ENCODE measurements at regions not wholly inside any gene's neighbourhood (a gene's known extent, or its start where the extent isn't known, plus 50 kb on each side); places are given as distances from the start of the nearest gene placed in this dataset.
A peak's percentile ranks its signal among the peaks of the same experiment; 100 is the strongest.

GRCh38 chr1:81006502-81006901, 794.2 kb upstream of the ADGRL2 start:
- DNase-seq (ENCODE audit: low read depth in 2 of 2) = no peak

- DNase-seq (ENCODE audit: low read depth in 2 of 2) = no peak
Observed at GRCh38 chr1:81004011-81004410, 796.7 kb upstream of the ADGRL2 start.

- no peak for DNase-seq (ENCODE audit: low read depth in 2 of 2)
Observed at GRCh38 chr1:80994934-80995333, 805.8 kb upstream of the ADGRL2 start.

- DNase-seq (ENCODE audit: low read depth in 2 of 2) = no peak
Observed at GRCh38 chr1:80994038-80994437, 806.7 kb upstream of the ADGRL2 start.

- peak; percentile 36 to 44 for DNase-seq (ENCODE audit: low read depth in 2 of 2)
Observed at GRCh38 chr1:80993154-80993980, 807.4 kb upstream of the ADGRL2 start.

GRCh38 chr1:80989455-80989854, 811.3 kb upstream of the ADGRL2 start:
- peak; percentile 29 to 53 for DNase-seq (ENCODE audit: low read depth in 2 of 2)

- peak in 1 of 2 experiments; percentile 37 for DNase-seq (ENCODE audit: low read depth in 2 of 2)
Observed at GRCh38 chr1:80988926-80989325, 811.8 kb upstream of the ADGRL2 start.

GRCh38 chr1:80987824-80988223, 812.9 kb upstream of the ADGRL2 start:
- no peak for DNase-seq (ENCODE audit: low read depth in 2 of 2)

GRCh38 chr1:80987106-80987505, 813.6 kb upstream of the ADGRL2 start:
- no peak for DNase-seq (ENCODE audit: low read depth in 2 of 2)

- DNase-seq (ENCODE audit: low read depth in 2 of 2) = no peak
Observed at GRCh38 chr1:80982831-80983230, 817.9 kb upstream of the ADGRL2 start.

- DNase-seq (ENCODE audit: low read depth in 2 of 2) = no peak
Observed at GRCh38 chr1:80973101-80973500, 827.6 kb upstream of the ADGRL2 start.

- DNase-seq (ENCODE audit: low read depth in 2 of 2) = no peak
Observed at GRCh38 chr1:80966266-80966665, 834.5 kb upstream of the ADGRL2 start.

GRCh38 chr1:80962564-80962963, 838.2 kb upstream of the ADGRL2 start:
- no peak for DNase-seq (ENCODE audit: low read depth in 2 of 2)

- no peak for DNase-seq (ENCODE audit: low read depth in 2 of 2)
Observed at GRCh38 chr1:80961464-80962190, 839.1 kb upstream of the ADGRL2 start.

GRCh38 chr1:80933346-80933745, 867.4 kb upstream of the ADGRL2 start:
- DNase-seq (ENCODE audit: low read depth in 2 of 2) = no peak

- DNase-seq (ENCODE audit: low read depth in 2 of 2) = no peak
Observed at GRCh38 chr1:80931178-80931577, 869.6 kb upstream of the ADGRL2 start.

- no peak for DNase-seq (ENCODE audit: low read depth in 2 of 2)
Observed at GRCh38 chr1:80929868-80930508, 870.7 kb upstream of the ADGRL2 start.

GRCh38 chr1:80926531-80926930, 874.2 kb upstream of the ADGRL2 start:
- DNase-seq (ENCODE audit: low read depth in 2 of 2) = no peak

GRCh38 chr1:80925130-80925805, 875.5 kb upstream of the ADGRL2 start:
- no peak for DNase-seq (ENCODE audit: low read depth in 2 of 2)

- no peak for DNase-seq (ENCODE audit: low read depth in 2 of 2)
Observed at GRCh38 chr1:80924290-80924689, 876.4 kb upstream of the ADGRL2 start.

- DNase-seq (ENCODE audit: low read depth in 2 of 2) = no peak
Observed at GRCh38 chr1:80922906-80923305, 877.8 kb upstream of the ADGRL2 start.

GRCh38 chr1:80919426-80919825, 881.3 kb upstream of the ADGRL2 start:
- no peak for DNase-seq (ENCODE audit: low read depth in 2 of 2)
